Stimulated activated CD8-positive, alpha-beta memory T cell treated with anti-CD3 and anti-CD28 coated beads, Interleukin-12 subunit alpha, Interleukin-12 subunit beta, amount 100 ng/mL, for 24 hours (primary cell): ENCODE measurements at regions not wholly inside any gene's neighbourhood (a gene's known extent, or its start where the extent isn't known, plus 50 kb on each side); places are given as distances from the start of the nearest gene placed in this dataset.

Experiments used
- DNase-seq: peaks from one replicate; pipeline ENCODE4 v3.0.0-alpha.2; 2020; ENCODE audit errors: extremely low read depth

GRCh38 chr17:73753751-73754496 is 109.7 kb upstream of the SDK2 start:
- DNase-seq: no peak

- DNase-seq: no peak
Observed at GRCh38 chr17:73754886-73755400, 110.7 kb upstream of the SDK2 start.

- no peak for DNase-seq
Observed at GRCh38 chr17:73757420-73757819, 113.2 kb upstream of the SDK2 start.

- no peak for DNase-seq
Observed at GRCh38 chr17:73758245-73758644, 114.0 kb upstream of the SDK2 start.

GRCh38 chr17:73759324-73759723 is 115.1 kb upstream of the SDK2 start:
- no peak for DNase-seq

GRCh38 chr17:73759734-73760438 is 115.6 kb upstream of the SDK2 start:
- DNase-seq: no peak

GRCh38 chr17:73760439-73760758 is 116.2 kb upstream of the SDK2 start:
- DNase-seq: no peak

GRCh38 chr17:73765824-73766563 is 121.7 kb upstream of the SDK2 start:
- no peak for DNase-seq

GRCh38 chr17:73767696-73768095 is 123.5 kb upstream of the SDK2 start:
- DNase-seq: no peak

- no peak for DNase-seq
Observed at GRCh38 chr17:73768691-73769090, 124.4 kb upstream of the SDK2 start.

- no peak for DNase-seq
Observed at GRCh38 chr17:73769479-73769878, 125.2 kb upstream of the SDK2 start.

- no peak for DNase-seq
Observed at GRCh38 chr17:73770115-73770848, 126.0 kb upstream of the SDK2 start.

GRCh38 chr17:73770849-73771229 is 126.6 kb upstream of the SDK2 start:
- DNase-seq: no peak

GRCh38 chr17:73772107-73772705 is 128.0 kb upstream of the SDK2 start:
- DNase-seq: no peak

GRCh38 chr17:73773702-73774101 is 129.5 kb upstream of the SDK2 start:
- no peak for DNase-seq

- no peak for DNase-seq
Observed at GRCh38 chr17:73774852-73775251, 130.6 kb upstream of the SDK2 start.

GRCh38 chr17:73776351-73777130 is 132.3 kb upstream of the SDK2 start:
- DNase-seq: no peak

GRCh38 chr17:73777131-73777449 is 132.8 kb upstream of the SDK2 start:
- no peak for DNase-seq

GRCh38 chr17:73782231-73782630 is 138.0 kb upstream of the SDK2 start:
- no peak for DNase-seq

GRCh38 chr17:73782641-73783381 is 138.6 kb upstream of the SDK2 start:
- no peak for DNase-seq
